Activated T-cell treated with anti-CD3 and anti-CD28 coated beads, Interleukin-2, amount 50 U/mL, for 72 hours (primary cell): ENCODE measurements at regions not wholly inside any gene's neighbourhood (a gene's known extent, or its start where the extent isn't known, plus 50 kb on each side); places are given as distances from the start of the nearest gene placed in this dataset.
"Not testable (repeated sequence)": the region's sequence is repeated elsewhere in the genome, so short reads cannot be mapped to it uniquely, and the experiment has no call there.

Experiments
- ATAC-seq, 2 donors: fragments of 150-1000 bp; cut with Tn5 transposase; replicated peaks in 1 of 2; 2 replicates each; pipeline ENCODE4 v1.10.0; 2021; ENCODE audit warnings: moderate library complexity in 2 of 2, mild to moderate bottlenecking in 1 of 2
- DNase-seq, 2 donors: peaks; one replicate each; pipeline ENCODE4 v3.0.0; 2021 to 2022; ENCODE audit warnings: mixed read lengths in 1 of 2
- H3K27ac Mint-ChIP-seq: one replicate; pipeline ENCODE4 v1.8.0; 2022; ENCODE audit warnings: mild to moderate bottlenecking, moderate library complexity, mixed read lengths
- H3K27me3 Mint-ChIP-seq: one replicate; pipeline ENCODE4 v1.8.0; 2022; ENCODE audit warnings: low read depth, mixed read lengths
- H3K36me3 Mint-ChIP-seq, 2 donors: one replicate each; pipeline ENCODE4 v1.8.0; 2022; ENCODE audit warnings: mixed read lengths in 2 of 2, mild to moderate bottlenecking in 1 of 2; ENCODE audit not compliant: insufficient read depth in 2 of 2
- H3K4me1 Mint-ChIP-seq: one replicate; pipeline ENCODE4 v1.8.0; 2022; ENCODE audit warnings: low read depth, mixed read lengths
- H3K4me3 Mint-ChIP-seq, 2 donors: one replicate each; pipeline ENCODE4 v1.8.0; 2022; ENCODE audit warnings: mild to moderate bottlenecking in 2 of 2, mixed read lengths in 2 of 2, moderate library complexity in 2 of 2
- H3K9me3 Mint-ChIP-seq, 2 donors: one replicate each; pipeline ENCODE4 v1.8.0; 2022; ENCODE audit warnings: mixed read lengths in 2 of 2

- H3K4me3 Mint-ChIP-seq = no peak overlapping the region
- no peaks in the 10 kb centered on the region for H3K27me3 Mint-ChIP-seq
- no peaks in the 10 kb centered on the region for H3K4me1 Mint-ChIP-seq
- peaks cover 2 to 16% of the 10 kb centered on the region in 2 donors for H3K9me3 Mint-ChIP-seq
- no peak for ATAC-seq
- peaks cover 0 to 3% of the 10 kb centered on the region in 2 donors for H3K36me3 Mint-ChIP-seq
- no peak for DNase-seq
- no peak overlapping the region for H3K27ac Mint-ChIP-seq
Measured at GRCh38 chr10:108601851-108602250, 1321.5 kb downstream of the XPNPEP1 start.

GRCh38 chr10:108600511-108600910 is 1322.8 kb downstream of the XPNPEP1 start:
- not testable (repeated sequence) for H3K27ac Mint-ChIP-seq, H3K4me1 Mint-ChIP-seq, H3K27me3 Mint-ChIP-seq, H3K4me3 Mint-ChIP-seq, DNase-seq, ATAC-seq, H3K36me3 Mint-ChIP-seq
- peaks cover 2 to 10% of the 10 kb centered on the region in 2 donors for H3K9me3 Mint-ChIP-seq

GRCh38 chr10:108599317-108599716 is 1324.0 kb downstream of the XPNPEP1 start:
- H3K27ac Mint-ChIP-seq, H3K9me3 Mint-ChIP-seq: not testable (repeated sequence)

GRCh38 chr10:108598831-108599230 is 1324.5 kb downstream of the XPNPEP1 start:
- H3K9me3 Mint-ChIP-seq = peaks cover 3 to 8% of the 10 kb centered on the region in 2 donors
- DNase-seq (no peak), ATAC-seq (no peak)
- H3K27me3 Mint-ChIP-seq = no peaks in the 10 kb centered on the region
- H3K36me3 Mint-ChIP-seq = no peaks in the 10 kb centered on the region
- no peak overlapping the region for H3K4me3 Mint-ChIP-seq
- H3K27ac Mint-ChIP-seq = no peak overlapping the region
- no peaks in the 10 kb centered on the region for H3K4me1 Mint-ChIP-seq

More at GRCh38 chr10:108599317-108599716, 1324.0 kb downstream of the XPNPEP1 start:
- not testable (repeated sequence) for H3K27me3 Mint-ChIP-seq, ATAC-seq, H3K36me3 Mint-ChIP-seq, DNase-seq, H3K4me3 Mint-ChIP-seq, H3K4me1 Mint-ChIP-seq

GRCh38 chr10:108598320-108598695 is 1325.0 kb downstream of the XPNPEP1 start:
- Mint-ChIP-seq H3K9me3 (peaks cover 3 to 8% of the 10 kb centered on the region in 2 donors), H3K36me3 (no peaks in the 10 kb centered on the region), H3K4me1 (no peaks in the 10 kb centered on the region), H3K27me3 (no peaks in the 10 kb centered on the region), H3K27ac (no peak overlapping the region), H3K4me3 (no peak overlapping the region)
- DNase-seq (no peak), ATAC-seq (no peak)

- peaks cover 3 to 8% of the 10 kb centered on the region in 2 donors for H3K9me3 Mint-ChIP-seq
- DNase-seq (no peak), ATAC-seq (no peak)
- H3K36me3 Mint-ChIP-seq = no peaks in the 10 kb centered on the region
- H3K27me3 Mint-ChIP-seq = no peaks in the 10 kb centered on the region
- no peak overlapping the region for H3K4me3 Mint-ChIP-seq
- no peaks in the 10 kb centered on the region for H3K4me1 Mint-ChIP-seq
- no peak overlapping the region for H3K27ac Mint-ChIP-seq
Measured at GRCh38 chr10:108597657-108598319, 1325.5 kb downstream of the XPNPEP1 start.

GRCh38 chr10:108597031-108597430 is 1326.3 kb downstream of the XPNPEP1 start:
- peaks cover 3 to 8% of the 10 kb centered on the region in 2 donors for H3K9me3 Mint-ChIP-seq
- no peaks in the 10 kb centered on the region for H3K4me1 Mint-ChIP-seq
- no peaks in the 10 kb centered on the region for H3K36me3 Mint-ChIP-seq
- no peaks in the 10 kb centered on the region for H3K27me3 Mint-ChIP-seq
- DNase-seq (no peak), ATAC-seq (no peak)
- H3K27ac Mint-ChIP-seq = no peak overlapping the region
- no peak overlapping the region for H3K4me3 Mint-ChIP-seq

- DNase-seq (no peak), ATAC-seq (no peak)
- Mint-ChIP-seq H3K36me3 (no peaks in the 10 kb centered on the region), H3K4me3 (no peak overlapping the region), H3K4me1 (no peaks in the 10 kb centered on the region), H3K27me3 (no peaks in the 10 kb centered on the region), H3K27ac (no peak overlapping the region), H3K9me3 (peaks cover 8 to 9% of the 10 kb centered on the region in 2 donors)
Measured at GRCh38 chr10:108592956-108593355, 1330.4 kb downstream of the XPNPEP1 start.

- Mint-ChIP-seq H3K27me3 (no peaks in the 10 kb centered on the region), H3K27ac (no peak overlapping the region), H3K4me3 (no peak overlapping the region), H3K9me3 (peaks cover 7 to 9% of the 10 kb centered on the region in 2 donors), H3K4me1 (no peaks in the 10 kb centered on the region), H3K36me3 (peaks cover 0 to 3% of the 10 kb centered on the region in 2 donors)
- no peak for DNase-seq
- ATAC-seq = no peak
Measured at GRCh38 chr10:108591417-108591816, 1331.9 kb downstream of the XPNPEP1 start.

GRCh38 chr10:108586424-108586823 is 1336.9 kb downstream of the XPNPEP1 start:
- H3K36me3 Mint-ChIP-seq = peaks cover 0 to 3% of the 10 kb centered on the region in 2 donors
- no peaks in the 10 kb centered on the region for H3K27me3 Mint-ChIP-seq
- H3K9me3 Mint-ChIP-seq = peaks cover 8 to 18% of the 10 kb centered on the region in 2 donors
- H3K4me3 Mint-ChIP-seq = no peak overlapping the region
- DNase-seq (no peak), ATAC-seq (no peak)
- no peak overlapping the region for H3K27ac Mint-ChIP-seq
- no peaks in the 10 kb centered on the region for H3K4me1 Mint-ChIP-seq

GRCh38 chr10:108583877-108584276 is 1339.4 kb downstream of the XPNPEP1 start:
- ATAC-seq (no peak), DNase-seq (no peak)
- H3K9me3 Mint-ChIP-seq = peaks cover 8 to 14% of the 10 kb centered on the region in 2 donors
- no peak overlapping the region for H3K27ac Mint-ChIP-seq
- no peaks in the 10 kb centered on the region for H3K27me3 Mint-ChIP-seq
- no peak overlapping the region for H3K4me3 Mint-ChIP-seq
- peaks cover 0 to 3% of the 10 kb centered on the region in 2 donors for H3K36me3 Mint-ChIP-seq
- no peaks in the 10 kb centered on the region for H3K4me1 Mint-ChIP-seq

- H3K9me3 Mint-ChIP-seq = peaks cover 2 to 12% of the 10 kb centered on the region in 2 donors
- no peak for ATAC-seq
- H3K36me3 Mint-ChIP-seq = peaks cover 0 to 3% of the 10 kb centered on the region in 2 donors
- H3K4me1 Mint-ChIP-seq = no peaks in the 10 kb centered on the region
- DNase-seq = no peak
- H3K4me3 Mint-ChIP-seq = no peak overlapping the region
- H3K27ac Mint-ChIP-seq = no peak overlapping the region
- no peaks in the 10 kb centered on the region for H3K27me3 Mint-ChIP-seq
Measured at GRCh38 chr10:108582888-108583287, 1340.4 kb downstream of the XPNPEP1 start.

- Mint-ChIP-seq H3K27me3 (no peaks in the 10 kb centered on the region), H3K27ac (no peak overlapping the region), H3K4me3 (no peak overlapping the region), H3K4me1 (no peaks in the 10 kb centered on the region), H3K36me3 (peaks cover 0 to 1% of the 10 kb centered on the region in 2 donors), H3K9me3 (peaks cover 2 to 12% of the 10 kb centered on the region in 2 donors)
- ATAC-seq (no peak), DNase-seq (no peak)
Measured at GRCh38 chr10:108582387-108582786, 1340.9 kb downstream of the XPNPEP1 start.

- no peak for DNase-seq
- H3K9me3 Mint-ChIP-seq = peaks cover 0 to 4% of the 10 kb centered on the region in 2 donors
- no peaks in the 10 kb centered on the region for H3K27me3 Mint-ChIP-seq
- no peaks in the 10 kb centered on the region for H3K4me1 Mint-ChIP-seq
- H3K36me3 Mint-ChIP-seq = no peaks in the 10 kb centered on the region
- H3K27ac Mint-ChIP-seq = no peak overlapping the region
- ATAC-seq = no peak
- no peak overlapping the region for H3K4me3 Mint-ChIP-seq
Measured at GRCh38 chr10:108578258-108578657, 1345.1 kb downstream of the XPNPEP1 start.
